Epithelial cell of esophagus (primary cell): ENCODE measurements at regions not wholly inside any gene's neighbourhood (a gene's known extent, or its start where the extent isn't known, plus 50 kb on each side); places are given as distances from the start of the nearest gene placed in this dataset.
A peak's percentile ranks its signal among the peaks of the same experiment; 100 is the strongest.

Experiments
- DNase-seq: peaks from one replicate; pipeline ENCODE4 v3.0.0; 2010; ENCODE audit warnings: low read depth
- H3K4me3 ChIP-seq: 2 replicates; pipeline ENCODE4 v1.5.1; 2011; ENCODE audit warnings: mild to moderate bottlenecking, low read length, control low read depth
- CTCF ChIP-seq: IDR thresholded peaks from 2 replicates; pipeline ENCODE4 v1.5.1; 2011; ENCODE audit warnings: low read depth, mild to moderate bottlenecking, low read length, control low read depth, inconsistent platforms; ENCODE audit not compliant: insufficient read depth; ENCODE audit errors: missing control alignments

- no peak for TF ChIP-seq CTCF
Measured at GRCh38 chr12:14138495-14138894, 157.1 kb upstream of the GRIN2B start.

GRCh38 chr12:14148489-14149270 is 167.3 kb upstream of the GRIN2B start:
- H3K4me3 ChIP-seq: no peak overlapping the region
- DNase-seq: no peak
- no peak for TF ChIP-seq CTCF

More at GRCh38 chr12:14138495-14138894, 157.1 kb upstream of the GRIN2B start:
- no peak overlapping the region for H3K4me3 ChIP-seq
- DNase-seq: no peak

- H3K4me3 ChIP-seq: no peak overlapping the region
- no peak for TF ChIP-seq CTCF
- no peak for DNase-seq
Measured at GRCh38 chr12:14153803-14154202, 172.4 kb upstream of the GRIN2B start.

- no peak for TF ChIP-seq CTCF
- no peak for DNase-seq
- no peak overlapping the region for H3K4me3 ChIP-seq
Measured at GRCh38 chr12:14156606-14157005, 175.2 kb upstream of the GRIN2B start.

- no peak for DNase-seq
- TF ChIP-seq CTCF: no peak
Measured at GRCh38 chr12:14157088-14157747, 175.8 kb upstream of the GRIN2B start.

GRCh38 chr12:14164266-14164665 is 182.9 kb upstream of the GRIN2B start:
- TF ChIP-seq CTCF: no peak
- peak; percentile 49 for DNase-seq
- H3K4me3 ChIP-seq: no peak overlapping the region

More at GRCh38 chr12:14157088-14157747, 175.8 kb upstream of the GRIN2B start:
- H3K4me3 ChIP-seq: no peak overlapping the region
